ENCODE measurements at regions not wholly inside any gene's neighbourhood (a gene's known extent, or its start where the extent isn't known, plus 50 kb on each side); places are given as distances from the start of the nearest gene placed in this dataset.

DNA sequence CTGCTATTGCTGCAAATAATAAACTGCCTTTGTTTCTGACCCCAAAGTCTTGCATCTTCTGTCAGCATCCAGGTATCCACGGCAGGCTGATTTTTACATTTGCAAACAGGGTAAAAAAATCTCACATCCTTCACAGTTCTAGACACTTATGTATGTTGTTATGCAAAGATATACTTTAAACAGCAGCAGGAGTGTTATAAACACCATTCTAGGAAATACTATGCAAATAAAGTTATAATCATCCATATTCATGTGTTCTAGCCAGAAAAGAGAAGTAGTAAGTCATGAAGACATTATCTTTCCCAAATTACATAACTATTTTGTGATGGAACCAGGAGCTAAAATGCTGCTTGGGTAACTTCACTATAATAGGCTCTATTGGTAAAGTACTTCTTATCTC lies 534.2 kb downstream of the LTN1 start:
- TF ChIP-seq, protein P1, sequence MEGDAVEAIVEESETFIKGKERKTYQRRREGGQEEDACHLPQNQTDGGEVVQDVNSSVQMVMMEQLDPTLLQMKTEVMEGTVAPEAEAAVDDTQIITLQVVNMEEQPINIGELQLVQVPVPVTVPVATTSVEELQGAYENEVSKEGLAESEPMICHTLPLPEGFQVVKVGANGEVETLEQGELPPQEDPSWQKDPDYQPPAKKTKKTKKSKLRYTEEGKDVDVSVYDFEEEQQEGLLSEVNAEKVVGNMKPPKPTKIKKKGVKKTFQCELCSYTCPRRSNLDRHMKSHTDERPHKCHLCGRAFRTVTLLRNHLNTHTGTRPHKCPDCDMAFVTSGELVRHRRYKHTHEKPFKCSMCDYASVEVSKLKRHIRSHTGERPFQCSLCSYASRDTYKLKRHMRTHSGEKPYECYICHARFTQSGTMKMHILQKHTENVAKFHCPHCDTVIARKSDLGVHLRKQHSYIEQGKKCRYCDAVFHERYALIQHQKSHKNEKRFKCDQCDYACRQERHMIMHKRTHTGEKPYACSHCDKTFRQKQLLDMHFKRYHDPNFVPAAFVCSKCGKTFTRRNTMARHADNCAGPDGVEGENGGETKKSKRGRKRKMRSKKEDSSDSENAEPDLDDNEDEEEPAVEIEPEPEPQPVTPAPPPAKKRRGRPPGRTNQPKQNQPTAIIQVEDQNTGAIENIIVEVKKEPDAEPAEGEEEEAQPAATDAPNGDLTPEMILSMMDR (conservative IDR thresholded peaks at IDR 0.05; ENCODE audit: low read depth in 2 of 2): no peak
- no peak for TF ChIP-seq EZH2 (IDR thresholded peaks at IDR 0.05; ENCODE audit: low read depth, unreplicated experiment)
- TF ChIP-seq EZH2phosphoT487 (IDR thresholded peaks at IDR 0.05; ENCODE audit: unreplicated experiment): no peak
- TF ChIP-seq CREB1 (CRISPR knock-in tag; IDR thresholded peaks at IDR 0.05; ENCODE audit: low read depth): no peak
- TF ChIP-seq POLR2AphosphoS5 (IDR thresholded peaks at IDR 0.05; ENCODE audit: low read depth): no peak
- TF ChIP-seq, protein P2, sequence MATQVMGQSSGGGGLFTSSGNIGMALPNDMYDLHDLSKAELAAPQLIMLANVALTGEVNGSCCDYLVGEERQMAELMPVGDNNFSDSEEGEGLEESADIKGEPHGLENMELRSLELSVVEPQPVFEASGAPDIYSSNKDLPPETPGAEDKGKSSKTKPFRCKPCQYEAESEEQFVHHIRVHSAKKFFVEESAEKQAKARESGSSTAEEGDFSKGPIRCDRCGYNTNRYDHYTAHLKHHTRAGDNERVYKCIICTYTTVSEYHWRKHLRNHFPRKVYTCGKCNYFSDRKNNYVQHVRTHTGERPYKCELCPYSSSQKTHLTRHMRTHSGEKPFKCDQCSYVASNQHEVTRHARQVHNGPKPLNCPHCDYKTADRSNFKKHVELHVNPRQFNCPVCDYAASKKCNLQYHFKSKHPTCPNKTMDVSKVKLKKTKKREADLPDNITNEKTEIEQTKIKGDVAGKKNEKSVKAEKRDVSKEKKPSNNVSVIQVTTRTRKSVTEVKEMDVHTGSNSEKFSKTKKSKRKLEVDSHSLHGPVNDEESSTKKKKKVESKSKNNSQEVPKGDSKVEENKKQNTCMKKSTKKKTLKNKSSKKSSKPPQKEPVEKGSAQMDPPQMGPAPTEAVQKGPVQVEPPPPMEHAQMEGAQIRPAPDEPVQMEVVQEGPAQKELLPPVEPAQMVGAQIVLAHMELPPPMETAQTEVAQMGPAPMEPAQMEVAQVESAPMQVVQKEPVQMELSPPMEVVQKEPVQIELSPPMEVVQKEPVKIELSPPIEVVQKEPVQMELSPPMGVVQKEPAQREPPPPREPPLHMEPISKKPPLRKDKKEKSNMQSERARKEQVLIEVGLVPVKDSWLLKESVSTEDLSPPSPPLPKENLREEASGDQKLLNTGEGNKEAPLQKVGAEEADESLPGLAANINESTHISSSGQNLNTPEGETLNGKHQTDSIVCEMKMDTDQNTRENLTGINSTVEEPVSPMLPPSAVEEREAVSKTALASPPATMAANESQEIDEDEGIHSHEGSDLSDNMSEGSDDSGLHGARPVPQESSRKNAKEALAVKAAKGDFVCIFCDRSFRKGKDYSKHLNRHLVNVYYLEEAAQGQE (IDR thresholded peaks at IDR 0.05; ENCODE audit: unreplicated experiment): no peak
- no peak for TF ChIP-seq JUNB (IDR thresholded peaks at IDR 0.05; ENCODE audit: unreplicated experiment)
- TF ChIP-seq, protein P3, sequence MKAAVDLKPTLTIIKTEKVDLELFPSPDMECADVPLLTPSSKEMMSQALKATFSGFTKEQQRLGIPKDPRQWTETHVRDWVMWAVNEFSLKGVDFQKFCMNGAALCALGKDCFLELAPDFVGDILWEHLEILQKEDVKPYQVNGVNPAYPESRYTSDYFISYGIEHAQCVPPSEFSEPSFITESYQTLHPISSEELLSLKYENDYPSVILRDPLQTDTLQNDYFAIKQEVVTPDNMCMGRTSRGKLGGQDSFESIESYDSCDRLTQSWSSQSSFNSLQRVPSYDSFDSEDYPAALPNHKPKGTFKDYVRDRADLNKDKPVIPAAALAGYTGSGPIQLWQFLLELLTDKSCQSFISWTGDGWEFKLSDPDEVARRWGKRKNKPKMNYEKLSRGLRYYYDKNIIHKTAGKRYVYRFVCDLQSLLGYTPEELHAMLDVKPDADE (IDR thresholded peaks at IDR 0.05): no peak
- TF ChIP-seq ZNF331 (CRISPR knock-in tag; IDR thresholded peaks at IDR 0.05; ENCODE audit: low read depth): no peak
- no peak for TF ChIP-seq NANOG (IDR thresholded peaks at IDR 0.05; ENCODE audit: borderline replicate concordance)
- no peak for TF ChIP-seq STAT1 (IDR thresholded peaks at IDR 0.05; ENCODE audit: unreplicated experiment)
- TF ChIP-seq, protein P4, sequence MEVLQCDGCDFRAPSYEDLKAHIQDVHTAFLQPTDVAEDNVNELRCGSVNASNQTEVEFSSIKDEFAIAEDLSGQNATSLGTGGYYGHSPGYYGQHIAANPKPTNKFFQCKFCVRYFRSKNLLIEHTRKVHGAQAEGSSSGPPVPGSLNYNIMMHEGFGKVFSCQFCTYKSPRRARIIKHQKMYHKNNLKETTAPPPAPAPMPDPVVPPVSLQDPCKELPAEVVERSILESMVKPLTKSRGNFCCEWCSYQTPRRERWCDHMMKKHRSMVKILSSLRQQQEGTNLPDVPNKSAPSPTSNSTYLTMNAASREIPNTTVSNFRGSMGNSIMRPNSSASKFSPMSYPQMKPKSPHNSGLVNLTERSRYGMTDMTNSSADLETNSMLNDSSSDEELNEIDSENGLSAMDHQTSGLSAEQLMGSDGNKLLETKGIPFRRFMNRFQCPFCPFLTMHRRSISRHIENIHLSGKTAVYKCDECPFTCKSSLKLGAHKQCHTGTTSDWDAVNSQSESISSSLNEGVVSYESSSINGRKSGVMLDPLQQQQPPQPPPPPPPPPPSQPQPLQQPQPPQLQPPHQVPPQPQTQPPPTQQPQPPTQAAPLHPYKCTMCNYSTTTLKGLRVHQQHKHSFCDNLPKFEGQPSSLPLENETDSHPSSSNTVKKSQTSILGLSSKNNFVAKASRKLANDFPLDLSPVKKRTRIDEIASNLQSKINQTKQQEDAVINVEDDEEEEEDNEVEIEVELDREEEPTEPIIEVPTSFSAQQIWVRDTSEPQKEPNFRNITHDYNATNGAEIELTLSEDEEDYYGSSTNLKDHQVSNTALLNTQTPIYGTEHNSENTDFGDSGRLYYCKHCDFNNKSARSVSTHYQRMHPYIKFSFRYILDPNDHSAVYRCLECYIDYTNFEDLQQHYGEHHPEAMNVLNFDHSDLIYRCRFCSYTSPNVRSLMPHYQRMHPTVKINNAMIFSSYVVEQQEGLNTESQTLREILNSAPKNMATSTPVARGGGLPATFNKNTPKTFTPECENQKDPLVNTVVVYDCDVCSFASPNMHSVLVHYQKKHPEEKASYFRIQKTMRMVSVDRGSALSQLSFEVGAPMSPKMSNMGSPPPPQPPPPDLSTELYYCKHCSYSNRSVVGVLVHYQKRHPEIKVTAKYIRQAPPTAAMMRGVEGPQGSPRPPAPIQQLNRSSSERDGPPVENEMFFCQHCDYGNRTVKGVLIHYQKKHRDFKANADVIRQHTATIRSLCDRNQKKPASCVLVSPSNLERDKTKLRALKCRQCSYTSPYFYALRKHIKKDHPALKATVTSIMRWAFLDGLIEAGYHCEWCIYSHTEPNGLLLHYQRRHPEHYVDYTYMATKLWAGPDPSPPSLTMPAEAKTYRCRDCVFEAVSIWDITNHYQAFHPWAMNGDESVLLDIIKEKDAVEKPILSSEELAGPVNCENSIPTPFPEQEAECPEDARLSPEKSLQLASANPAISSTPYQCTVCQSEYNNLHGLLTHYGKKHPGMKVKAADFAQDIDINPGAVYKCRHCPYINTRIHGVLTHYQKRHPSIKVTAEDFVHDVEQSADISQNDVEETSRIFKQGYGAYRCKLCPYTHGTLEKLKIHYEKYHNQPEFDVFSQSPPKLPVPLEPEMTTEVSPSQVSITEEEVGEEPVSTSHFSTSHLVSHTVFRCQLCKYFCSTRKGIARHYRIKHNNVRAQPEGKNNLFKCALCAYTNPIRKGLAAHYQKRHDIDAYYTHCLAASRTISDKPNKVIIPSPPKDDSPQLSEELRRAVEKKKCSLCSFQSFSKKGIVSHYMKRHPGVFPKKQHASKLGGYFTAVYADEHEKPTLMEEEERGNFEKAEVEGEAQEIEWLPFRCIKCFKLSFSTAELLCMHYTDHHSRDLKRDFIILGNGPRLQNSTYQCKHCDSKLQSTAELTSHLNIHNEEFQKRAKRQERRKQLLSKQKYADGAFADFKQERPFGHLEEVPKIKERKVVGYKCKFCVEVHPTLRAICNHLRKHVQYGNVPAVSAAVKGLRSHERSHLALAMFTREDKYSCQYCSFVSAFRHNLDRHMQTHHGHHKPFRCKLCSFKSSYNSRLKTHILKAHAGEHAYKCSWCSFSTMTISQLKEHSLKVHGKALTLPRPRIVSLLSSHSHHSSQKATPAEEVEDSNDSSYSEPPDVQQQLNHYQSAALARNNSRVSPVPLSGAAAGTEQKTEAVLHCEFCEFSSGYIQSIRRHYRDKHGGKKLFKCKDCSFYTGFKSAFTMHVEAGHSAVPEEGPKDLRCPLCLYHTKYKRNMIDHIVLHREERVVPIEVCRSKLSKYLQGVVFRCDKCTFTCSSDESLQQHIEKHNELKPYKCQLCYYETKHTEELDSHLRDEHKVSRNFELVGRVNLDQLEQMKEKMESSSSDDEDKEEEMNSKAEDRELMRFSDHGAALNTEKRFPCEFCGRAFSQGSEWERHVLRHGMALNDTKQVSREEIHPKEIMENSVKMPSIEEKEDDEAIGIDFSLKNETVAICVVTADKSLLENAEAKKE (CRISPR knock-in tag; IDR thresholded peaks at IDR 0.05): no peak
- no peak for TF ChIP-seq ZNF114 (CRISPR knock-in tag; IDR thresholded peaks at IDR 0.05)

All from GM23338 (cell line).